ENCODE measurements at regions not wholly inside any gene's neighbourhood (a gene's known extent, or its start where the extent isn't known, plus 50 kb on each side); places are given as distances from the start of the nearest gene placed in this dataset.

DNA sequence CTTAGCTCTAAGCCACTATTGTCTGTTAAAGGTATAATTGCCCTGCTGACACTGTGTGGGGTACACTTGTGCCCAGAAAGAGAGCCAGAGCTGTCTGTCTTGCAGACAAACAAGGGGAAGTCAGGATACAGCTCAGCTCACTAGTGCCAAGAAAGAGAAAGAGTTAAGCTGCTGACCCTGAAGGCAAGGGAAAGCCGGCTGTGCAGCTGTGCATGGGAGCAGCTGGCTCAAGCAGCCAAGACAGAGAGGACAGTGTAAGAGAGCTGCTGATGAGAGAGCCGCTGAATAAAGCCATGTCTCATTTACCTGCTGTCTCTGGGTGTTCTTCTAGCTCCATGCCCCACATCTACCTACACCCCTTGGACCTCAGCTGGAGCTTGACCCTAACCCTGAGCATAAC lies 428.1 kb upstream of the NAALADL2 start:
- WGBS (ENCODE audit: insufficient coverage, insufficient replicate concordance, low lambda C conversion rate, missing lambda C conversion rate) = 11% methylated on average over 2 of the region's 2 CpGs
- H2AFZ ChIP-seq (ENCODE audit: control insufficient read depth, low read depth, low read length) = no peak overlapping the region
- no peak for DNase-seq (ENCODE audit: low read depth, low spot score)
- POLR2A ChIA-PET = no interaction called here
- ATAC-seq = no peak
- intact Hi-C loops (cut with micrococcal nuclease; ENCODE audit: unreplicated experiment) (no loop called here), in situ Hi-C loops (cut with MboI) (no loop called here)
- H3K9ac ChIP-seq (ENCODE audit: control insufficient read depth, insufficient read depth, low read length) = no peak overlapping the region
- H3K36me3 ChIP-seq (ENCODE audit: control insufficient read depth in 2 of 2, insufficient read depth in 2 of 2, low read length in 1 of 2) = no peaks in the 10 kb centered on the region
- no peaks in the 10 kb centered on the region for H3K9me3 ChIP-seq (replicated peaks; ENCODE audit: control insufficient read depth, insufficient read depth, low read length)
- no peak overlapping the region for H3K4me2 ChIP-seq (ENCODE audit: control insufficient read depth, insufficient read depth)
- no peak for FAIRE-seq
- no peaks in the 10 kb centered on the region for H3K27me3 ChIP-seq (replicated peaks in 1 of 2; ENCODE audit: control insufficient read depth in 2 of 2, insufficient read depth in 2 of 2, low read length in 1 of 2)
- H3K27ac ChIP-seq (ENCODE audit: control insufficient read depth, insufficient read depth) = no peak overlapping the region
- TF ChIP-seq CBFB (IDR thresholded peaks at IDR 0.05; ENCODE audit: low read depth) (no peak), TCF12 (IDR thresholded peaks at IDR 0.05; ENCODE audit: low read depth, low read length) (no peak), LARP7 (IDR thresholded peaks at IDR 0.05) (no peak), RELA (IDR thresholded peaks at IDR 0.05; ENCODE audit: borderline replicate concordance, partially characterized antibody) (no peak), KDM1A (IDR thresholded peaks at IDR 0.05; ENCODE audit: borderline replicate concordance) (no peak), ZNF384 (IDR thresholded peaks at IDR 0.05; ENCODE audit: borderline replicate concordance, low read depth, low read length) (no peak), RFX5 (IDR thresholded peaks at IDR 0.05; ENCODE audit: low read depth, low read length) (no peak), MTA2 (IDR thresholded peaks at IDR 0.05; ENCODE audit: low read depth) (no peak), NBN (IDR thresholded peaks at IDR 0.05) (no peak)
- TF ChIP-seq, protein P1, sequence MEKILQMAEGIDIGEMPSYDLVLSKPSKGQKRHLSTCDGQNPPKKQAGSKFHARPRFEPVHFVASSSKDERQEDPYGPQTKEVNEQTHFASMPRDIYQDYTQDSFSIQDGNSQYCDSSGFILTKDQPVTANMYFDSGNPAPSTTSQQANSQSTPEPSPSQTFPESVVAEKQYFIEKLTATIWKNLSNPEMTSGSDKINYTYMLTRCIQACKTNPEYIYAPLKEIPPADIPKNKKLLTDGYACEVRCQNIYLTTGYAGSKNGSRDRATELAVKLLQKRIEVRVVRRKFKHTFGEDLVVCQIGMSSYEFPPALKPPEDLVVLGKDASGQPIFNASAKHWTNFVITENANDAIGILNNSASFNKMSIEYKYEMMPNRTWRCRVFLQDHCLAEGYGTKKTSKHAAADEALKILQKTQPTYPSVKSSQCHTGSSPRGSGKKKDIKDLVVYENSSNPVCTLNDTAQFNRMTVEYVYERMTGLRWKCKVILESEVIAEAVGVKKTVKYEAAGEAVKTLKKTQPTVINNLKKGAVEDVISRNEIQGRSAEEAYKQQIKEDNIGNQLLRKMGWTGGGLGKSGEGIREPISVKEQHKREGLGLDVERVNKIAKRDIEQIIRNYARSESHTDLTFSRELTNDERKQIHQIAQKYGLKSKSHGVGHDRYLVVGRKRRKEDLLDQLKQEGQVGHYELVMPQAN (conservative IDR thresholded peaks at IDR 0.05) = no peak
- no TSS peak for BruUV-seq (replicated peaks)
- no peak overlapping the region for H3K4me3 ChIP-seq
- RAD21 ChIA-PET (ENCODE audit: unreplicated experiment) = no interaction called here
- SMC1A ChIA-PET (ENCODE audit: uncharacterized antibody, unreplicated experiment) = interaction anchor here (1.0 kb wide), 1 partner anchor 66 kb away, joined by 3 read pairs; no protein-coding TSS in a partner anchor
- H4K20me1 ChIP-seq (ENCODE audit: control insufficient read depth, insufficient read depth) = no peaks in the 10 kb centered on the region
- no peaks in the 10 kb centered on the region for H3K4me1 ChIP-seq (ENCODE audit: control insufficient read depth, insufficient read depth, low read length)
- H3K79me2 ChIP-seq (ENCODE audit: control insufficient read depth, insufficient read depth, low read length) = no peaks in the 10 kb centered on the region
- CTCF ChIA-PET = no interaction called here
